ENCODE measurements at regions not wholly inside any gene's neighbourhood (a gene's known extent, or its start where the extent isn't known, plus 50 kb on each side); places are given as distances from the start of the nearest gene placed in this dataset.

DNA sequence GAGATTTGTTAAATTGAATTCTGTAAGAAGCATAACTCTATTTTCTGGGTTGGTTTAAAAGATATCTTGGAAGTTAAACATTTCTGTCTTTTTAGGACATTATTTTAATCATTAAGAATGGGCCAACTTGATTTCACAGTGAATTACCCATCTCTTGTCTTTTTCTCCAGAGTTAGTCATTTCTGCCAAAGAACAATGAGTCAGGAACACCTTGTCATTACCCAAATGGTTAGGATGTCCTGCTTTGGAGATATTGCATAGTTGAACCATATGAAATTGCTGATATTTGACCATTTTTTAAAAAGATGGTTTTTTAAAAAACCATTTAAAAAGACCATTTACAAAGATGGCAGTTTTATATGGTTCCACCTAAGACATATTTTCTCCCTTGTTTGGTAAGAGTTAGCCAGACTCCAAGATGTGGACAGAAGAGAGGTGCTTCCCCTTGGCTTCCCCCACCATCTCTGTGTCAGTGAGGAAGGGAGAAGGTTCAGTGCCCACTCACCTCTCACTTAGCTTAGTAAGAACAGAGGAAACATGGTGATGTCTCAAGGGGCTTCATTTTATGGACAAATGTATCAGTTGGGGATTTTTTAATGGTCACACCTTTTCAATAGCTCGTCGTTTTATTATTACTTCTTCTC, 103.0 kb downstream of the PCSK1 start:
- DNase-seq (ENCODE audit: low read depth, low spot score) (no peak), FAIRE-seq (no peak)
- BruUV-seq (replicated peaks), result no TSS peak
- no peaks in the 10 kb centered on the region for H3K9me3 ChIP-seq (replicated peaks; ENCODE audit: control insufficient read depth, insufficient read depth, low read length)
- no peaks in the 10 kb centered on the region for H3K27me3 ChIP-seq (ENCODE audit: control insufficient read depth in 2 of 2, insufficient read depth in 2 of 2, low read length in 2 of 2)
- H3K9ac ChIP-seq (replicated peaks; ENCODE audit: extremely low read depth, insufficient read depth, low read length), result no peak overlapping the region
- TF ChIP-seq FOS (IDR thresholded peaks at IDR 0.05; ENCODE audit: borderline replicate concordance, insufficient read depth, low read length) (peak; percentile 41), MYC (IDR thresholded peaks at IDR 0.05; ENCODE audit: low read depth, low read length) (no peak), POLR2A (IDR thresholded peaks at IDR 0.05; ENCODE audit: low read depth, low read length) (no peak)
- dilution Hi-C loops (cut with MboI; ENCODE audit: extremely low pct_ligation_motif_present, low sequenced_read_pairs) (loop anchor here (25.0 kb wide), 1 partner anchor 368 kb away; the partner anchor contains the start of gene ELL2), intact Hi-C loops (cut with micrococcal nuclease) (loop anchor here (10.0 kb wide), 1 partner anchor 215 kb away; no protein-coding TSS in a partner anchor)
- no peak overlapping the region for H3K4me3 ChIP-seq (replicated peaks in 1 of 3; ENCODE audit: insufficient read depth in 1 of 3, low read depth in 1 of 3, low read length in 3 of 3)
- no peak overlapping the region for H3K4me2 ChIP-seq (ENCODE audit: insufficient read depth, low read length)
- no peaks in the 10 kb centered on the region for H4K20me1 ChIP-seq (replicated peaks; ENCODE audit: control insufficient read depth, extremely low read depth, insufficient read depth, low read length)
- no peak overlapping the region for H2AFZ ChIP-seq (ENCODE audit: low read depth, low read length)
- POLR2A ChIA-PET, result no interaction called here
- H3K27ac ChIP-seq (ENCODE audit: insufficient read depth, low read depth, low read length), result no peak overlapping the region
- peaks cover 1% of the 10 kb centered on the region for H3K4me1 ChIP-seq (ENCODE audit: control insufficient read depth, extremely low read depth, insufficient read depth, low read length)
- CTCF ChIA-PET, result interaction anchor here (0.6 to 1.7 kb wide), 4 partner anchors 11 to 370 kb away, joined by 3 to 5 read pairs (median 4); partner anchors contain the start of gene ELL2
- H3K9me1 ChIP-seq (replicated peaks; ENCODE audit: control insufficient read depth, extremely low read depth, insufficient read depth, low read length), result no peaks in the 10 kb centered on the region
- H3K79me2 ChIP-seq (ENCODE audit: control insufficient read depth, insufficient read depth, low read length), result no peaks in the 10 kb centered on the region
- H3K36me3 ChIP-seq (ENCODE audit: control insufficient read depth in 2 of 2, extremely low read depth in 1 of 2, insufficient read depth in 2 of 2, low read length in 2 of 2), result no peaks in the 10 kb centered on the region

DNA sequence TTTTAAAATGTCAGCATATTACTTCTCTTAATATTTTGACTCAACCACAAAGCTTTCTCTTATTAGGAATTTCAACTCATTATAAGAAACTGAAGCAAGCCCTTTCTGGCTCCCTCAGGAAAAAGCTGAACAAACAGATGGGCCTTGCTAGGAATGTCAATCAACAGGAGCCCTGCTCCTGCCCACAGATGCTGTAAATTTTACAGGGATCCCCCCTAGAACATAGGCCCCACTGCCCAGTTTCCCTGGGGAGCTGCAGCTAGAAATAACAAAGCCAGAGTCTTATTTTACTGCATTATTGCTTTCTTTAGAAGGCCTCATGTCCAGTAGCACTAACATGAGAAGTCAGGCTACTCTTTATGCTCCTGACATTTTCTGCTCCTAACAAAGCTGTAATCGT, 103.8 kb downstream of the PCSK1 start:
- no TSS peak for BruUV-seq (replicated peaks)
- dilution Hi-C loops (cut with MboI; ENCODE audit: extremely low pct_ligation_motif_present, low sequenced_read_pairs), result loop anchor here (25.0 kb wide), 1 partner anchor 367 kb away; the partner anchor contains the start of gene ELL2
- Histone ChIP-seq H2AFZ (ENCODE audit: low read depth, low read length) (no peak overlapping the region), H4K20me1 (replicated peaks; ENCODE audit: control insufficient read depth, extremely low read depth, insufficient read depth, low read length) (no peaks in the 10 kb centered on the region), H3K27ac (ENCODE audit: insufficient read depth, low read depth, low read length) (no peak overlapping the region), H3K79me2 (ENCODE audit: control insufficient read depth, insufficient read depth, low read length) (no peaks in the 10 kb centered on the region), H3K9me1 (replicated peaks; ENCODE audit: control insufficient read depth, extremely low read depth, insufficient read depth, low read length) (no peaks in the 10 kb centered on the region), H3K4me1 (ENCODE audit: control insufficient read depth, extremely low read depth, insufficient read depth, low read length) (peaks cover 8% of the 10 kb centered on the region), H3K9me3 (replicated peaks; ENCODE audit: control insufficient read depth, insufficient read depth, low read length) (no peaks in the 10 kb centered on the region), H3K4me2 (ENCODE audit: insufficient read depth, low read length) (no peak overlapping the region), H3K9ac (replicated peaks; ENCODE audit: extremely low read depth, insufficient read depth, low read length) (no peak overlapping the region), H3K4me3 (replicated peaks in 1 of 3; ENCODE audit: insufficient read depth in 1 of 3, low read depth in 1 of 3, low read length in 3 of 3) (no peak overlapping the region), H3K27me3 (ENCODE audit: control insufficient read depth in 2 of 2, insufficient read depth in 2 of 2, low read length in 2 of 2) (no peaks in the 10 kb centered on the region), H3K36me3 (ENCODE audit: control insufficient read depth in 2 of 2, extremely low read depth in 1 of 2, insufficient read depth in 2 of 2, low read length in 2 of 2) (no peaks in the 10 kb centered on the region)
- TF ChIP-seq JUN (IDR thresholded peaks at IDR 0.05; ENCODE audit: borderline replicate concordance, insufficient read depth, insufficient read length, low read depth), result no peak
- TF ChIP-seq, protein P1, sequence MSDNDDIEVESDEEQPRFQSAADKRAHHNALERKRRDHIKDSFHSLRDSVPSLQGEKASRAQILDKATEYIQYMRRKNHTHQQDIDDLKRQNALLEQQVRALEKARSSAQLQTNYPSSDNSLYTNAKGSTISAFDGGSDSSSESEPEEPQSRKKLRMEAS (IDR thresholded peaks at IDR 0.05; ENCODE audit: insufficient read depth, insufficient read length), result no peak
- no peak for TF ChIP-seq POLR2AphosphoS5 (IDR thresholded peaks at IDR 0.05; ENCODE audit: insufficient read depth, low read depth, low read length)
- TF ChIP-seq GATA2 (IDR thresholded peaks at IDR 0.05; ENCODE audit: insufficient read depth, insufficient read length, low read depth, low read length), result no peak
- TF ChIP-seq FOS (IDR thresholded peaks at IDR 0.05; ENCODE audit: borderline replicate concordance, insufficient read depth, low read length), result no peak
- no peak for TF ChIP-seq POLR2A (IDR thresholded peaks at IDR 0.05; ENCODE audit: low read depth, low read length)
- TF ChIP-seq MYC (IDR thresholded peaks at IDR 0.05; ENCODE audit: low read depth, low read length), result no peak
- TF ChIP-seq, protein P2, sequence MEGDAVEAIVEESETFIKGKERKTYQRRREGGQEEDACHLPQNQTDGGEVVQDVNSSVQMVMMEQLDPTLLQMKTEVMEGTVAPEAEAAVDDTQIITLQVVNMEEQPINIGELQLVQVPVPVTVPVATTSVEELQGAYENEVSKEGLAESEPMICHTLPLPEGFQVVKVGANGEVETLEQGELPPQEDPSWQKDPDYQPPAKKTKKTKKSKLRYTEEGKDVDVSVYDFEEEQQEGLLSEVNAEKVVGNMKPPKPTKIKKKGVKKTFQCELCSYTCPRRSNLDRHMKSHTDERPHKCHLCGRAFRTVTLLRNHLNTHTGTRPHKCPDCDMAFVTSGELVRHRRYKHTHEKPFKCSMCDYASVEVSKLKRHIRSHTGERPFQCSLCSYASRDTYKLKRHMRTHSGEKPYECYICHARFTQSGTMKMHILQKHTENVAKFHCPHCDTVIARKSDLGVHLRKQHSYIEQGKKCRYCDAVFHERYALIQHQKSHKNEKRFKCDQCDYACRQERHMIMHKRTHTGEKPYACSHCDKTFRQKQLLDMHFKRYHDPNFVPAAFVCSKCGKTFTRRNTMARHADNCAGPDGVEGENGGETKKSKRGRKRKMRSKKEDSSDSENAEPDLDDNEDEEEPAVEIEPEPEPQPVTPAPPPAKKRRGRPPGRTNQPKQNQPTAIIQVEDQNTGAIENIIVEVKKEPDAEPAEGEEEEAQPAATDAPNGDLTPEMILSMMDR (IDR thresholded peaks at IDR 0.05; ENCODE audit: extremely low read depth in 1 of 2, insufficient read depth in 1 of 2, low read depth in 1 of 2, low read length in 2 of 2), result no peak
- no peak for TF ChIP-seq EZH2 (IDR thresholded peaks at IDR 0.05; ENCODE audit: borderline replicate concordance, low read depth, low read length, severe bottlenecking)
- FAIRE-seq, result no peak
- CTCF ChIA-PET, result interaction anchor here (0.6 to 2.5 kb wide), 5 partner anchors 7 to 370 kb away, joined by 3 to 9 read pairs (median 4); partner anchors contain the start of gene ELL2
- DNase-seq (ENCODE audit: low read depth, low spot score), result peak; percentile 81
- intact Hi-C loops (cut with micrococcal nuclease), result no loop called here
- POLR2A ChIA-PET, result no interaction called here
